H1 (cell line): ENCODE measurements at regions not wholly inside any gene's neighbourhood (a gene's known extent, or its start where the extent isn't known, plus 50 kb on each side); places are given as distances from the start of the nearest gene placed in this dataset.

Source experiments
- CREB1 ChIP-seq: IDR thresholded peaks from 2 replicates; pipeline ENCODE4 v1.6.1; 2012; ENCODE audit warnings: inconsistent platforms
- EZH2 ChIP-seq: fragments of 200-600 bp; sonication (generic); IDR thresholded peaks from 2 replicates; pipeline ENCODE4 v1.7.1; 2012; ENCODE audit warnings: low read depth, mild to moderate bottlenecking, moderate library complexity, low read length, inconsistent platforms; ENCODE audit not compliant: severe bottlenecking
- KDM4A ChIP-seq: IDR thresholded peaks from one replicate; pipeline ENCODE4 v1.7.1; 2012; ENCODE audit warnings: low read depth, mild to moderate bottlenecking, moderate library complexity, low read length, inconsistent platforms; ENCODE audit not compliant: severe bottlenecking
- MAX ChIP-seq: IDR thresholded peaks from 2 replicates; pipeline ENCODE4 v1.6.1; 2012; ENCODE audit warnings: inconsistent platforms

- TF ChIP-seq CREB1: no peak
- no peak for TF ChIP-seq MAX
- TF ChIP-seq EZH2: no peak
- no peak for TF ChIP-seq KDM4A
Measured at GRCh38 chr5:21236104-21236503, 1248.1 kb upstream of the CDH18 start.
